AG04450 (cell line): ENCODE measurements at regions not wholly inside any gene's neighbourhood (a gene's known extent, or its start where the extent isn't known, plus 50 kb on each side); places are given as distances from the start of the nearest gene placed in this dataset.
"Not testable (repeated sequence)": the region's sequence is repeated elsewhere in the genome, so short reads cannot be mapped to it uniquely, and the experiment has no call there.

Experiments
- CTCF ChIA-PET: fragments of 300-600, 350-600 bp; formaldehyde crosslinking; extraction: SDS; loops from one replicate; lab custom pipeline; 2022; ENCODE audit warnings: antibody characterized with exemption, inconsistent platforms; lab: Charles Lee
- POLR2A ChIA-PET: fragments of 350-600 bp; formaldehyde crosslinking; extraction: SDS; loops from one replicate; lab custom pipeline; 2021; ENCODE audit warnings: antibody characterized with exemption, inconsistent platforms; lab: Yijun Ruan, JAX
- DNase-seq: peaks from one replicate; pipeline ENCODE4 v3.0.0-alpha.2; 2011; ENCODE audit warnings: low read depth, low spot score
- H3K27ac ChIP-seq: one replicate; pipeline ENCODE4 v1.5.1; 2012; ENCODE audit warnings: low read depth, low read length, control low read depth
- H3K27me3 ChIP-seq: one replicate; pipeline ENCODE4 v1.6.0; 2012; ENCODE audit warnings: low read length; ENCODE audit not compliant: control insufficient read depth, insufficient read depth
- H3K4me3 ChIP-seq: 2 replicates; pipeline ENCODE4 v1.5.1; 2011; ENCODE audit warnings: mild to moderate bottlenecking, low read depth, low read length, control low read depth
- H3K9me3 ChIP-seq: 2 replicates; pipeline ENCODE4 v1.5.1; 2012; ENCODE audit warnings: low read length; ENCODE audit not compliant: control insufficient read depth, insufficient read depth
- TF ChIP-seq, protein P1 (sequence below): IDR thresholded peaks from 2 replicates; pipeline ENCODE4 v1.5.1; 2011; ENCODE audit warnings: low read depth, low read length, control low read depth, inconsistent platforms

- no peak for DNase-seq
- TF ChIP-seq, protein P1, sequence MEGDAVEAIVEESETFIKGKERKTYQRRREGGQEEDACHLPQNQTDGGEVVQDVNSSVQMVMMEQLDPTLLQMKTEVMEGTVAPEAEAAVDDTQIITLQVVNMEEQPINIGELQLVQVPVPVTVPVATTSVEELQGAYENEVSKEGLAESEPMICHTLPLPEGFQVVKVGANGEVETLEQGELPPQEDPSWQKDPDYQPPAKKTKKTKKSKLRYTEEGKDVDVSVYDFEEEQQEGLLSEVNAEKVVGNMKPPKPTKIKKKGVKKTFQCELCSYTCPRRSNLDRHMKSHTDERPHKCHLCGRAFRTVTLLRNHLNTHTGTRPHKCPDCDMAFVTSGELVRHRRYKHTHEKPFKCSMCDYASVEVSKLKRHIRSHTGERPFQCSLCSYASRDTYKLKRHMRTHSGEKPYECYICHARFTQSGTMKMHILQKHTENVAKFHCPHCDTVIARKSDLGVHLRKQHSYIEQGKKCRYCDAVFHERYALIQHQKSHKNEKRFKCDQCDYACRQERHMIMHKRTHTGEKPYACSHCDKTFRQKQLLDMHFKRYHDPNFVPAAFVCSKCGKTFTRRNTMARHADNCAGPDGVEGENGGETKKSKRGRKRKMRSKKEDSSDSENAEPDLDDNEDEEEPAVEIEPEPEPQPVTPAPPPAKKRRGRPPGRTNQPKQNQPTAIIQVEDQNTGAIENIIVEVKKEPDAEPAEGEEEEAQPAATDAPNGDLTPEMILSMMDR, result no peak
- ChIA-PET POLR2A (no interaction called here), CTCF (no interaction called here)
- no peak overlapping the region for H3K4me3 ChIP-seq
- H3K27ac ChIP-seq, result no peak overlapping the region
- peaks cover 17% of the 10 kb centered on the region for H3K9me3 ChIP-seq
- H3K27me3 ChIP-seq, result no peaks in the 10 kb centered on the region
These were observed 1091.2 kb upstream of the LRRTM1 start for GRCh38 chr2:81395746-81396145.

GRCh38 chr2:81389203-81389602 lies 1084.7 kb upstream of the LRRTM1 start:
- CTCF ChIA-PET, result no interaction called here

DNA sequence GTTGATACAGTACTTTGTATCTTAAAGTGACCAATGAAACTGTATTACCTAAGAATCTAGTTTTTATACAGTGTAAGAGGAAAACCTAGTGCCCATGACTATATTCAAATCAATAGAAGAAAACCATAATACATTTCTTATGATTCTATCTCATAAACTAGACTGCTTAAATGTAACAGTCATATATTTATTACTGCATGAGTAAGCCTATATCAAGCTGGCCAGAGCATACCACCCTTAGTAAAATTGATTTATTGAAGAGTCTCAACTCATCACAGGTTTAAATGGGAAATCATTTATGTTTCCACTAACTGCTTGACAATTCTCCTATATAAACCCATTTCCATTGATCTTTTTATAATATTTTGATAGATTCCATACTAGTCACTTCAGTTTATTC lies 1059.2 kb upstream of the LRRTM1 start:
- Histone ChIP-seq H3K4me3 (no peak overlapping the region), H3K27ac (no peak overlapping the region), H3K27me3 (no peaks in the 10 kb centered on the region), H3K9me3 (peaks cover 8% of the 10 kb centered on the region)
- no peak for DNase-seq
- TF ChIP-seq, protein P1, result no peak
- CTCF ChIA-PET, result no interaction called here
- POLR2A ChIA-PET, result no interaction called here

More at GRCh38 chr2:81389203-81389602, 1084.7 kb upstream of the LRRTM1 start:
- Histone ChIP-seq H3K9me3 (peaks cover 12% of the 10 kb centered on the region; the same call in 1 of the 2 replicates), H3K4me3 (no peak overlapping the region), H3K27ac (no peak overlapping the region), H3K27me3 (no peaks in the 10 kb centered on the region)
- no peak for DNase-seq
- POLR2A ChIA-PET, result no interaction called here
- TF ChIP-seq, protein P1, result peak; percentile 12; the same call in 1 of the 2 replicates

DNA sequence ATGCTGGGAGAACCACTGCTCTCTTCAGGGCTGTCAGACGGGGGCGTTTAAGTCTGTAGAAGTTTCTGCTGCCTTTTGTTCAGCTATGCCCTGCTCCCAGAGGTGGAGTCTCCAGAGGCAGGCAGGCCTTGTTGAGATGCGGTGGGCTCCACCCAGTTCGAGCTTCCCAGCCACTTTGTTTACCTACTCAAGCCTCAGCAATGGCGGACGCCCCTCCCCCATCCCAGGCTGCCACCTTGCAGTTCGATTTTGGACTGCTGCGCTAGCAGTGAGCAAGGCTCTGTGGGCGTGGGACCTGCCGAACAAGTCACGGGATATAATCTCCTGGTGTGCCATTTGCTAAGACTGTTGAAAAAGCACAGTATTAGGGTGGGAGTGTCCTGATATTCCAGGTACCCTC lies 1057.9 kb upstream of the LRRTM1 start:
- CTCF ChIA-PET, H3K27ac ChIP-seq, H3K4me3 ChIP-seq, DNase-seq, H3K27me3 ChIP-seq, POLR2A ChIA-PET, H3K9me3 ChIP-seq: not testable (repeated sequence)

GRCh38 chr2:81355436-81355835 lies 1050.9 kb upstream of the LRRTM1 start:
- Histone ChIP-seq H3K4me3 (no peak overlapping the region), H3K9me3 (no peaks in the 10 kb centered on the region), H3K27me3 (no peaks in the 10 kb centered on the region), H3K27ac (no peak overlapping the region)
- CTCF ChIA-PET, result no interaction called here
- TF ChIP-seq, protein P1, result no peak
- no peak for DNase-seq
- POLR2A ChIA-PET, result no interaction called here

DNA sequence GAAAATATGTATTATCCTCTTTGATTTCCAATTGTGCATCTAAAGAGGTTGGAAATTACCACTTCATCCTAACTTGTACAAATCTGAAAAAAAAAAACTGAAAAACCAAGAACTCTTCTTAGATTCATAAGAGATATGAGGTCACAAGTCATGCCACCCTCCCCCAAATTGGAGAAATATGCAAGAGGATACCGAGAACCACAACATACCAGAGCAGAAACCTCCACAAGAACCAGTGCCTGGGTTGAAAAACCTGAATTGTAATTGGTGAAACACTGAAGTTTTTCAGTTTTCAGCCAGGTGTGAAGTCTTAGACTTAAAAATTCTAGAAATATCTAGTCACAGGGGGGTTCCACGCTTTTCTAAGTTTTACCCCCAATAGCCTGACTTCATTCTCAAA lies 1029.5 kb upstream of the LRRTM1 start:
- H3K4me3 ChIP-seq, result no peak overlapping the region
- TF ChIP-seq, protein P1, result no peak
- ChIA-PET POLR2A (no interaction called here), CTCF (no interaction called here)
- no peaks in the 10 kb centered on the region for H3K9me3 ChIP-seq
- no peak for DNase-seq
- no peaks in the 10 kb centered on the region for H3K27me3 ChIP-seq
- H3K27ac ChIP-seq, result no peak overlapping the region
